GM12892 (cell line): ENCODE measurements at regions not wholly inside any gene's neighbourhood (a gene's known extent, or its start where the extent isn't known, plus 50 kb on each side); places are given as distances from the start of the nearest gene placed in this dataset.

Experiments used
- POLR2A ChIP-seq: IDR thresholded peaks from 2 replicates; pipeline ENCODE4 v1.6.1; 2011; ENCODE audit warnings: low read depth, low read length, control low read depth
- POLR2AphosphoS5 ChIP-seq: IDR thresholded peaks from 2 replicates; pipeline ENCODE4 v1.6.1; 2011; ENCODE audit warnings: low read depth, low read length, control low read depth
- TAF1 ChIP-seq: IDR thresholded peaks from 2 replicates; pipeline ENCODE4 v1.6.1; 2011; ENCODE audit warnings: low read depth, mild to moderate bottlenecking, control low read depth, low read length, borderline replicate concordance

GRCh38 chr11:116257883-116258282 lies 514.9 kb downstream of the BUD13 start:
- no peak for TF ChIP-seq POLR2A
- no peak for TF ChIP-seq TAF1
- TF ChIP-seq POLR2AphosphoS5, result no peak
